Stimulated activated CD4-positive, alpha-beta T cell treated with anti-CD3 and anti-CD28 coated beads, Interleukin-1b, Interleukin-23, amount 100 ng/mL, for 4 hours (primary cell): ENCODE measurements at regions not wholly inside any gene's neighbourhood (a gene's known extent, or its start where the extent isn't known, plus 50 kb on each side); places are given as distances from the start of the nearest gene placed in this dataset.

Source experiments
- DNase-seq, 2 donors: peaks; one replicate each; pipeline ENCODE4 v3.0.0-alpha.2; 2020; ENCODE audit warnings: low read depth in 2 of 2

GRCh38 chr5:8981496-8981895, 564.4 kb downstream of the SEMA5A start:
- DNase-seq, result no peak

- DNase-seq, result no peak
Measured at GRCh38 chr5:8984386-8984785, 561.5 kb downstream of the SEMA5A start.
